A549 (cell line): ENCODE measurements at regions not wholly inside any gene's neighbourhood (a gene's known extent, or its start where the extent isn't known, plus 50 kb on each side); places are given as distances from the start of the nearest gene placed in this dataset.

Experiments used
- MAFK ChIP-seq: fragments of 450-650 bp; IDR thresholded peaks from 2 replicates; pipeline ENCODE4 v1.6.1; 2014; ENCODE audit not compliant: partially characterized antibody
- MYC ChIP-seq: IDR thresholded peaks from 2 replicates; pipeline ENCODE4 v1.6.1; 2012; ENCODE audit warnings: mild to moderate bottlenecking, inconsistent platforms, low read length, improper control_type of control experiment, borderline replicate concordance

GRCh38 chr4:181962321-181962720 is 280.9 kb upstream of the TENM3 start:
- TF ChIP-seq MYC (no peak), MAFK (no peak)
